C4-2B (cell line): ENCODE measurements at regions not wholly inside any gene's neighbourhood (a gene's known extent, or its start where the extent isn't known, plus 50 kb on each side); places are given as distances from the start of the nearest gene placed in this dataset.
"Not testable (repeated sequence)": the region's sequence is repeated elsewhere in the genome, so short reads cannot be mapped to it uniquely, and the experiment has no call there.

Experiments
- H3K27ac ChIP-seq: fragments of 450-650 bp; 2 replicates; pipeline ENCODE4 v1.5.1; 2017
- ZFX ChIP-seq: fragments of 450-650 bp; IDR thresholded peaks from 2 replicates; pipeline ENCODE4 v1.6.1; 2017
- TF ChIP-seq, protein P1 (sequence below): fragments of 450-650 bp; conservative IDR thresholded peaks from 2 replicates; pipeline ENCODE4 v1.5.1; 2017; ENCODE audit warnings: mild to moderate bottlenecking

- no peak overlapping the region for H3K27ac ChIP-seq
- TF ChIP-seq ZFX = no peak
- TF ChIP-seq, protein P1, sequence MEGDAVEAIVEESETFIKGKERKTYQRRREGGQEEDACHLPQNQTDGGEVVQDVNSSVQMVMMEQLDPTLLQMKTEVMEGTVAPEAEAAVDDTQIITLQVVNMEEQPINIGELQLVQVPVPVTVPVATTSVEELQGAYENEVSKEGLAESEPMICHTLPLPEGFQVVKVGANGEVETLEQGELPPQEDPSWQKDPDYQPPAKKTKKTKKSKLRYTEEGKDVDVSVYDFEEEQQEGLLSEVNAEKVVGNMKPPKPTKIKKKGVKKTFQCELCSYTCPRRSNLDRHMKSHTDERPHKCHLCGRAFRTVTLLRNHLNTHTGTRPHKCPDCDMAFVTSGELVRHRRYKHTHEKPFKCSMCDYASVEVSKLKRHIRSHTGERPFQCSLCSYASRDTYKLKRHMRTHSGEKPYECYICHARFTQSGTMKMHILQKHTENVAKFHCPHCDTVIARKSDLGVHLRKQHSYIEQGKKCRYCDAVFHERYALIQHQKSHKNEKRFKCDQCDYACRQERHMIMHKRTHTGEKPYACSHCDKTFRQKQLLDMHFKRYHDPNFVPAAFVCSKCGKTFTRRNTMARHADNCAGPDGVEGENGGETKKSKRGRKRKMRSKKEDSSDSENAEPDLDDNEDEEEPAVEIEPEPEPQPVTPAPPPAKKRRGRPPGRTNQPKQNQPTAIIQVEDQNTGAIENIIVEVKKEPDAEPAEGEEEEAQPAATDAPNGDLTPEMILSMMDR = no peak
Observed at GRCh38 chr7:153543232-153543631, 509.0 kb upstream of the DPP6 start.

DNA sequence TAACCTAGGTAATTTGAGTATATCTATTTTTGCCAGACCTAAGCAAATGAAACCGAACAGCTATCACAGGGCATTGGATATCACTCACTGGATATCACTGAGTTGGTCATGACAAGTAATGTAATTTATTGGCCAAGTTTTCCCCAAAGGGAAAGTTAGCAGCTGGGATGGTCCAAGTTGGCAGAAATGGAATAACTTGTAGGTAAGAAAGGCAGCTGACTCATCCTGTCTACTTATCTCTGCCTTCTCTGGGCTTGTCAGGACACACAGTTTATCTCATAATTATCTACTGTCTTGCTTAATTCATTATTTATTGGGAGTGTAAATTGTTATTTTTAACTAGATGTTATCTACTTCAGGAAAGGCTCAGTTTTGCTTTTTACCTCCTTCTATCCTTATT lies 502.0 kb upstream of the DPP6 start:
- H3K27ac ChIP-seq = no peak overlapping the region
- TF ChIP-seq ZFX = no peak
- TF ChIP-seq, protein P1 = no peak

DNA sequence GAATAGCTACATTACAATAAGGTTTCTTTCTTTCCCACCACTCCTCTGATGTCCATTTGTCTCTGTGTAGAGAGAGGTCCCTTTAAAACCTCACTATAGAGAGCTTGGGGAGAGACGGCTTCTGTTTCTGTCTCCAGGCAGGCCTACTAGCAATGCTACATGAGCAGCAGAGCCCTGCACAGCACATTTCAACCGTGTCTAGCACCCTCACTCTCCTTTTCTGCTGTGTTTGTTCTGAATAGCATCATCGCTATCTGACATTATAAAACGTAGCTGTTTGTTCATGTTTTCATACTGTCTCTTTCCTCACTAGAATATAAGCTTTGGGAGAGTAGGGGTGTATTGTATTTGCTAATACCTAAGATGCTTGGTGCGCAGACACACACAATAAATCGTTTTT lies 487.8 kb upstream of the DPP6 start:
- no peak overlapping the region for H3K27ac ChIP-seq
- TF ChIP-seq, protein P1 = no peak
- TF ChIP-seq ZFX = no peak

GRCh38 chr7:153566324-153566723 lies 485.9 kb upstream of the DPP6 start:
- TF ChIP-seq ZFX = no peak
- TF ChIP-seq, protein P1 = no peak
- no peak overlapping the region for H3K27ac ChIP-seq

- H3K27ac ChIP-seq = no peak overlapping the region
- TF ChIP-seq, protein P1 = no peak
- TF ChIP-seq ZFX = no peak
Observed at GRCh38 chr7:153567426-153567825, 484.8 kb upstream of the DPP6 start.

GRCh38 chr7:153569520-153569919 lies 482.7 kb upstream of the DPP6 start:
- H3K27ac ChIP-seq = not testable (repeated sequence)

- TF ChIP-seq, protein P1 = no peak
- no peak for TF ChIP-seq ZFX
- H3K27ac ChIP-seq = no peak overlapping the region
Observed at GRCh38 chr7:153576096-153576495, 476.1 kb upstream of the DPP6 start.

DNA sequence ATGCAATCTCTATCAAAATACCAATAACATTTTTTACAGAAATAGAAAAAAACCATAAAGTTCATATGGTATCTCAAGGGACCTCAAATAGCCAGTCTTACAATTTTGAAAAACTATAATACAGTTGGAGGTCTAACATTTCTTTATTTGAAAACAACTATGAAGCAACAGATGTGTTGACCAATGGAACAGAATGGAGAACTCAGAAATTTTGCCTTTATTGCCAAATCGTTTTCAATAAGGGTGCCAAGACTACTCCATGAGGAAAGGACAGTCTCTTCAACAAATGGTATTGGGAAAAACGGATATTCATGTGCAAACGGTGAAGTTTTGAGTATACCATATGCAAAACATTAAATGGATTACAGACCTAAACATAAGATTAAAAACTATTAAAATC lies 470.8 kb upstream of the DPP6 start:
- TF ChIP-seq, protein P1 = no peak
- TF ChIP-seq ZFX = no peak
- no peak overlapping the region for H3K27ac ChIP-seq
